Hepatocyte (in vitro differentiated cells): ENCODE measurements at regions not wholly inside any gene's neighbourhood (a gene's known extent, or its start where the extent isn't known, plus 50 kb on each side); places are given as distances from the start of the nearest gene placed in this dataset.

ENCODE experiments used
- DNase-seq: peaks from one replicate; pipeline ENCODE4 v3.0.0-alpha.2; 2016; ENCODE audit warnings: low spot score
- H2AFZ ChIP-seq: fragments of 200-600 bp; sonication (generic); 2 replicates; pipeline ENCODE4 v1.6.0; 2016; ENCODE audit warnings: antibody characterized with exemption, mild to moderate bottlenecking
- H3K27ac ChIP-seq: fragments of 200-600 bp; sonication (generic); 2 replicates; pipeline ENCODE4 v1.5.1; 2016; ENCODE audit warnings: mild to moderate bottlenecking
- H3K27me3 ChIP-seq: fragments of 200-600 bp; sonication (generic); 2 replicates; pipeline ENCODE4 v1.6.1; 2016
- H3K36me3 ChIP-seq: fragments of 200-600 bp; sonication (generic); replicated peaks from 2 replicates; pipeline ENCODE4 v1.5.1; 2016; ENCODE audit warnings: low read depth; ENCODE audit not compliant: insufficient read depth
- H3K4me1 ChIP-seq: fragments of 200-600 bp; sonication (generic); 2 replicates; pipeline ENCODE4 v1.5.1; 2016; ENCODE audit warnings: mild to moderate bottlenecking, moderate library complexity; ENCODE audit not compliant: insufficient read depth
- H3K4me2 ChIP-seq: fragments of 200-600 bp; sonication (generic); 2 replicates; pipeline ENCODE4 v1.6.0; 2016
- H3K4me3 ChIP-seq: fragments of 200-600 bp; sonication (generic); 2 replicates; pipeline ENCODE4 v1.5.1; 2016; ENCODE audit warnings: mild to moderate bottlenecking
- H3K79me2 ChIP-seq: fragments of 200-600 bp; sonication (generic); 2 replicates; pipeline ENCODE4 v1.6.0; 2017; ENCODE audit warnings: mild to moderate bottlenecking
- H3K9me2 ChIP-seq: fragments of 200-600 bp; sonication (generic); replicated peaks from 2 replicates; pipeline ENCODE4 v1.6.0; 2017; ENCODE audit warnings: mild to moderate bottlenecking; ENCODE audit not compliant: insufficient read depth
- H3K9me3 ChIP-seq: fragments of 200-600 bp; sonication (generic); 2 replicates; pipeline ENCODE4 v1.5.1; 2016; ENCODE audit warnings: low read depth, mild to moderate bottlenecking
- H4K20me1 ChIP-seq: fragments of 200-600 bp; sonication (generic); 2 replicates; pipeline ENCODE4 v1.6.0; 2016; ENCODE audit warnings: mild to moderate bottlenecking; ENCODE audit not compliant: insufficient read depth, poor library complexity, severe bottlenecking
- EZH2 ChIP-seq: fragments of 200-600 bp; sonication (generic); IDR thresholded peaks from 2 replicates; pipeline ENCODE4 v1.6.1; 2016; ENCODE audit warnings: antibody characterized with exemption, mild to moderate bottlenecking, borderline replicate concordance
- EZH2phosphoT487 ChIP-seq: fragments of 200-600 bp; sonication (generic); IDR thresholded peaks from one replicate; pipeline ENCODE4 v1.6.1; 2018; ENCODE audit warnings: antibody characterized with exemption, mild to moderate bottlenecking, low read depth, moderate library complexity; ENCODE audit not compliant: unreplicated experiment, severe bottlenecking
- whole genome bisulfite sequencing: methylation state at CpG from one replicate; pipeline ENCODE4 v1.1.6; 2016; ENCODE audit warnings: low lambda C conversion rate; ENCODE audit errors: missing lambda C conversion rate; 5-methylcytosine and 5-hydroxymethylcytosine counted together
- TF ChIP-seq, protein P1 (sequence below): fragments of 200-600 bp; sonication (generic); IDR thresholded peaks from 2 replicates; pipeline ENCODE4 v1.5.1; 2016; ENCODE audit warnings: antibody characterized with exemption, mild to moderate bottlenecking; ENCODE audit not compliant: poor library complexity

DNA sequence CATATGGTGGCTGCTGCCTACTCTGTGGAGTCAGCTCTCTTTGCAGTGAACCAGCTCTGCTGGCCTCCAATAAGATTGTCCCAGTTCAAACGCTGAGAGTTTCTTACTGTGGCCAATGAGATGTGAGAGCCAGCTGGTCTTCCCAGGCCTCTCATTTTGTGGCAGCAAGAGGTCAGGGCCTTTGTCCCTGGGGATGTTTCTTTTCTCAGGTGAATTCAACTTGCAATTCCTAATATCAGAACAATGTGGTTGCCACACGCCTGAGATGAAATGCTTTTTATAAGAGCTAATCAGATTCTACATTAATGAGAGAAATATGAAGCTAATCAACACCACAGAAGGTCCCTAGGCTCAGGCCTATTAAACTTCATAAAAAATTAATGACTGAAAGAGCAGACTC, 660.1 kb upstream of the CAMK1G start:
- H3K9me2 ChIP-seq: no peaks in the 10 kb centered on the region
- 78% methylated on average over 2 of the region's 2 CpGs for WGBS
- H3K36me3 ChIP-seq: no peaks in the 10 kb centered on the region
- H3K4me1 ChIP-seq: no peaks in the 10 kb centered on the region
- no peak overlapping the region for H2AFZ ChIP-seq
- no peaks in the 10 kb centered on the region for H3K27me3 ChIP-seq
- TF ChIP-seq, protein P1, sequence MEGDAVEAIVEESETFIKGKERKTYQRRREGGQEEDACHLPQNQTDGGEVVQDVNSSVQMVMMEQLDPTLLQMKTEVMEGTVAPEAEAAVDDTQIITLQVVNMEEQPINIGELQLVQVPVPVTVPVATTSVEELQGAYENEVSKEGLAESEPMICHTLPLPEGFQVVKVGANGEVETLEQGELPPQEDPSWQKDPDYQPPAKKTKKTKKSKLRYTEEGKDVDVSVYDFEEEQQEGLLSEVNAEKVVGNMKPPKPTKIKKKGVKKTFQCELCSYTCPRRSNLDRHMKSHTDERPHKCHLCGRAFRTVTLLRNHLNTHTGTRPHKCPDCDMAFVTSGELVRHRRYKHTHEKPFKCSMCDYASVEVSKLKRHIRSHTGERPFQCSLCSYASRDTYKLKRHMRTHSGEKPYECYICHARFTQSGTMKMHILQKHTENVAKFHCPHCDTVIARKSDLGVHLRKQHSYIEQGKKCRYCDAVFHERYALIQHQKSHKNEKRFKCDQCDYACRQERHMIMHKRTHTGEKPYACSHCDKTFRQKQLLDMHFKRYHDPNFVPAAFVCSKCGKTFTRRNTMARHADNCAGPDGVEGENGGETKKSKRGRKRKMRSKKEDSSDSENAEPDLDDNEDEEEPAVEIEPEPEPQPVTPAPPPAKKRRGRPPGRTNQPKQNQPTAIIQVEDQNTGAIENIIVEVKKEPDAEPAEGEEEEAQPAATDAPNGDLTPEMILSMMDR: no peak
- no peak for TF ChIP-seq EZH2phosphoT487
- TF ChIP-seq EZH2: no peak
- DNase-seq: no peak
- no peak overlapping the region for H3K4me2 ChIP-seq
- no peaks in the 10 kb centered on the region for H4K20me1 ChIP-seq
- H3K27ac ChIP-seq: no peak overlapping the region
- no peaks in the 10 kb centered on the region for H3K79me2 ChIP-seq
- H3K9me3 ChIP-seq: no peaks in the 10 kb centered on the region
- H3K4me3 ChIP-seq: no peak overlapping the region

GRCh38 chr1:208923946-208924720, 659.4 kb upstream of the CAMK1G start:
- Histone ChIP-seq H3K4me1 (no peaks in the 10 kb centered on the region), H3K9me2 (no peaks in the 10 kb centered on the region), H2AFZ (no peak overlapping the region), H3K27me3 (no peaks in the 10 kb centered on the region), H4K20me1 (no peaks in the 10 kb centered on the region), H3K79me2 (no peaks in the 10 kb centered on the region), H3K4me3 (no peak overlapping the region), H3K27ac (no peak overlapping the region), H3K9me3 (no peaks in the 10 kb centered on the region), H3K4me2 (no peak overlapping the region), H3K36me3 (no peaks in the 10 kb centered on the region)
- WGBS: 80% methylated on average over 6 of the region's 6 CpGs
- TF ChIP-seq, protein P1: no peak
- no peak for TF ChIP-seq EZH2phosphoT487
- DNase-seq: no peak

- H3K36me3 ChIP-seq: no peaks in the 10 kb centered on the region
- WGBS: 83% methylated on average over 5 of the region's 5 CpGs
- no peaks in the 10 kb centered on the region for H3K4me1 ChIP-seq
- H3K9me2 ChIP-seq: no peaks in the 10 kb centered on the region
- H3K27ac ChIP-seq: no peak overlapping the region
- no peak overlapping the region for H3K4me3 ChIP-seq
- no peak overlapping the region for H3K4me2 ChIP-seq
- no peaks in the 10 kb centered on the region for H3K27me3 ChIP-seq
- H2AFZ ChIP-seq: no peak overlapping the region
- H3K9me3 ChIP-seq: no peaks in the 10 kb centered on the region
- TF ChIP-seq EZH2phosphoT487: no peak
- TF ChIP-seq EZH2: no peak
- TF ChIP-seq, protein P1: no peak
- no peak for DNase-seq
- no peaks in the 10 kb centered on the region for H4K20me1 ChIP-seq
- no peaks in the 10 kb centered on the region for H3K79me2 ChIP-seq
These were observed 658.6 kb upstream of the CAMK1G start for GRCh38 chr1:208924928-208925327.
